ENCODE measurements at regions not wholly inside any gene's neighbourhood (a gene's known extent, or its start where the extent isn't known, plus 50 kb on each side); places are given as distances from the start of the nearest gene placed in this dataset.

DNA sequence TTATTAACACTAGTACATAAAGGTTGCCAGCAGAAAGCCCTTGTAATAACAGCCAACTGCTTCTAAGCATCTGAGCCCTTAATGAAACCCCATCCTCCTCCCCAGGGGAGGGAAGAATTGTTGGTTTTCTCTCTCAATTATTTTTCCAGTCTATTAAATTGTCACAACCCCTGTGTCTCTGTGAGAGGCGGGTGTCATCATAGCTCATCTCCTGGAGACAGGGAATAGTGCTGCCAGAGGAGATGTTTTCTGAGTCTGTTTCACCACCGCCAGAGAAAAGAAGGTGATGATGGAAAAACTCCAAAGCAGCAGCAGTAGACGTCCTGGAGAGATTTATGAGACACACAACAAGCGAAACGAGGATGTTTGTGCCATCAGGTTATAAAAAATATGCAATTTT is 271.1 kb upstream of the NMUR2 start:
- no peak for TF ChIP-seq EZH2 (IDR thresholded peaks at IDR 0.05; ENCODE audit: low read length)
- TF ChIP-seq, protein P1, sequence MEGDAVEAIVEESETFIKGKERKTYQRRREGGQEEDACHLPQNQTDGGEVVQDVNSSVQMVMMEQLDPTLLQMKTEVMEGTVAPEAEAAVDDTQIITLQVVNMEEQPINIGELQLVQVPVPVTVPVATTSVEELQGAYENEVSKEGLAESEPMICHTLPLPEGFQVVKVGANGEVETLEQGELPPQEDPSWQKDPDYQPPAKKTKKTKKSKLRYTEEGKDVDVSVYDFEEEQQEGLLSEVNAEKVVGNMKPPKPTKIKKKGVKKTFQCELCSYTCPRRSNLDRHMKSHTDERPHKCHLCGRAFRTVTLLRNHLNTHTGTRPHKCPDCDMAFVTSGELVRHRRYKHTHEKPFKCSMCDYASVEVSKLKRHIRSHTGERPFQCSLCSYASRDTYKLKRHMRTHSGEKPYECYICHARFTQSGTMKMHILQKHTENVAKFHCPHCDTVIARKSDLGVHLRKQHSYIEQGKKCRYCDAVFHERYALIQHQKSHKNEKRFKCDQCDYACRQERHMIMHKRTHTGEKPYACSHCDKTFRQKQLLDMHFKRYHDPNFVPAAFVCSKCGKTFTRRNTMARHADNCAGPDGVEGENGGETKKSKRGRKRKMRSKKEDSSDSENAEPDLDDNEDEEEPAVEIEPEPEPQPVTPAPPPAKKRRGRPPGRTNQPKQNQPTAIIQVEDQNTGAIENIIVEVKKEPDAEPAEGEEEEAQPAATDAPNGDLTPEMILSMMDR (optimal IDR thresholded peaks at IDR 0.05 in 1 of 3, IDR thresholded peaks at IDR 0.05 in 1 of 3, conservative IDR thresholded peaks at IDR 0.05 in 1 of 3; ENCODE audit: extremely low read depth in 1 of 3, insufficient read depth in 2 of 3, low read length in 3 of 3): no peak
